OCI-LY3 (cell line): ENCODE measurements at regions not wholly inside any gene's neighbourhood (a gene's known extent, or its start where the extent isn't known, plus 50 kb on each side); places are given as distances from the start of the nearest gene placed in this dataset.

Source experiments
- H2AFZ ChIP-seq: fragments of 200-600, 300-600 bp; shearing (Covaris generic); 2 replicates; pipeline ENCODE4 v1.6.0; 2014; ENCODE audit warnings: antibody characterized with exemption, low read depth, low read length
- H3K27ac ChIP-seq: fragments of 200-600, 300-600 bp; sonication (generic); 2 replicates; pipeline ENCODE4 v1.5.1; 2014; ENCODE audit warnings: mild to moderate bottlenecking, low read length, moderate library complexity, mixed read lengths
- H3K27me3 ChIP-seq: fragments of 200-600, 300-600 bp; sonication (generic); 2 replicates; pipeline ENCODE4 v1.6.1; 2014; ENCODE audit warnings: low read depth, low read length, mixed read lengths
- H3K36me3 ChIP-seq: fragments of 200-600, 300-600 bp; sonication (generic); replicated peaks from 2 replicates; pipeline ENCODE3; 2014; ENCODE audit warnings: low read depth, low read length, mixed read lengths
- H3K4me1 ChIP-seq: fragments of 300-600, 200-600 bp; sonication (generic); 2 replicates; pipeline ENCODE4 v1.6.1; 2014; ENCODE audit warnings: low read length, mixed read lengths
- H3K4me2 ChIP-seq: fragments of 200-600, 300-600 bp; sonication (generic); 2 replicates; pipeline ENCODE4 v1.6.1; 2014; ENCODE audit warnings: low read length, mixed read lengths
- H3K4me3 ChIP-seq: fragments of 300-600, 200-600 bp; sonication (generic); 2 replicates; pipeline ENCODE4 v1.5.1; 2014; ENCODE audit warnings: antibody characterized with exemption, mild to moderate bottlenecking, low read length, moderate library complexity
- H3K79me2 ChIP-seq: fragments of 300-600, 200-600 bp; shearing (Covaris generic); 2 replicates; pipeline ENCODE4 v1.6.1; 2014; ENCODE audit warnings: mild to moderate bottlenecking, low read length, mixed read lengths
- H3K9ac ChIP-seq: fragments of 300-600, 200-600 bp; shearing (Covaris generic); 2 replicates; pipeline ENCODE4 v1.6.0; 2014; ENCODE audit warnings: mild to moderate bottlenecking, low read length, moderate library complexity
- H3K9me3 ChIP-seq: fragments of 200-600, 300-600 bp; shearing (Covaris generic); 2 replicates; pipeline ENCODE4 v1.6.1; 2014; ENCODE audit warnings: low read length, mixed read lengths; ENCODE audit not compliant: insufficient read depth
- H4K20me1 ChIP-seq: fragments of 200-600, 300-600 bp; sonication (generic); 2 replicates; pipeline ENCODE4 v1.6.1; 2016; ENCODE audit warnings: low read length, mixed read lengths; ENCODE audit not compliant: insufficient read depth
- CTCF ChIP-seq: fragments of 200-600, 300-600 bp; sonication (generic); IDR thresholded peaks from 2 replicates; pipeline ENCODE4 v1.5.1; 2014; ENCODE audit warnings: antibody characterized with exemption, low read length, low read depth
- EZH2phosphoT487 ChIP-seq: fragments of 200-600 bp; shearing (Covaris generic); IDR thresholded peaks from 2 replicates; pipeline ENCODE4 v1.6.1; 2018; ENCODE audit warnings: antibody characterized with exemption, mixed run types, low read depth

DNA sequence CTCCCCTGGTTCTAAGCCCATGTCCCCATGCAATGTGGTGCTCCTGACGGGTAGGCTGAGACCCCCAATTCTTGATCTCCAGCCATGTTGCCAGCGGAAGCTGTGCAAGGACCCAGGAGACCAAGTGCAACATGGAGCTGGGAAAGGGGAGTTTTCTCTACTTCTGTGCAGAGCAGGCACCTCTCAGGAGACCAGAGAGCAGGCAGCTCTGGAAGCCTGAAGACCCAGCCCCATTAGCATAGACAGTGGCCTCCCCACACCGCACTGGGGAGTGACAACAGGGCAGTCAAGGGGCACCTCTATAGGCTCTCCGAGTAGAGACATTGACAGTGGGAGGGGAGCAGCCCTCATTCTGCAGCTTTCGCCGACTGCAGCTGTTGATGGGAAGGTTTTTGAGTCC, 410.2 kb downstream of the MATN1 start:
- no peaks in the 10 kb centered on the region for H3K9me3 ChIP-seq
- no peak overlapping the region for H2AFZ ChIP-seq
- H3K36me3 ChIP-seq: no peaks in the 10 kb centered on the region
- H3K79me2 ChIP-seq: no peaks in the 10 kb centered on the region
- H4K20me1 ChIP-seq: no peaks in the 10 kb centered on the region
- no peak overlapping the region for H3K4me3 ChIP-seq
- no peak overlapping the region for H3K27ac ChIP-seq
- no peaks in the 10 kb centered on the region for H3K4me1 ChIP-seq
- no peak for TF ChIP-seq EZH2phosphoT487
- no peak for TF ChIP-seq CTCF
- H3K9ac ChIP-seq: no peak overlapping the region
- H3K27me3 ChIP-seq: no peaks in the 10 kb centered on the region
- no peak overlapping the region for H3K4me2 ChIP-seq

DNA sequence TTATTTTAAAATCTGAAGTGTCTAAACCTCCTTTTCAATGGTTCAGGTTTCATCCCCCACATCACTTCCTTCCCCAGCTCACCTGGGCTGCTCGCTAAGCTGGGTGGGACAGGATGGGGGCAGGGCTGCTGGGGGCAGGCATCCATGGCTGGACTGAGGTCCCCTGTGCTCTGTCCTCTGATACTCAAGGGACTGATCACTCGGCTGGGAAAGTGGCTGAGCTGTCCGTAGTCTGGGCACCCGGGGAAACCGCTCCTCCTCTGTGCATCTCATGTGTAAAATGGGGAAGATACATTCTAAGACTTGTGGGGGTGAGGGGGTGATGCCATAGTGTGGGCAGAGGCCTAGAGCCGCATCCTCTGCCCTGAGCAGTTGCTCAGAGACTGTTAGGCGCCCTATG, 411.2 kb downstream of the MATN1 start:
- Histone ChIP-seq H3K9me3 (no peaks in the 10 kb centered on the region), H3K9ac (no peak overlapping the region), H3K27me3 (no peaks in the 10 kb centered on the region), H3K4me2 (no peak overlapping the region), H3K36me3 (no peaks in the 10 kb centered on the region), H3K4me3 (no peak overlapping the region), H3K4me1 (no peaks in the 10 kb centered on the region), H3K27ac (no peak overlapping the region), H4K20me1 (no peaks in the 10 kb centered on the region), H2AFZ (no peak overlapping the region), H3K79me2 (no peaks in the 10 kb centered on the region)
- TF ChIP-seq EZH2phosphoT487: no peak
- no peak for TF ChIP-seq CTCF

DNA sequence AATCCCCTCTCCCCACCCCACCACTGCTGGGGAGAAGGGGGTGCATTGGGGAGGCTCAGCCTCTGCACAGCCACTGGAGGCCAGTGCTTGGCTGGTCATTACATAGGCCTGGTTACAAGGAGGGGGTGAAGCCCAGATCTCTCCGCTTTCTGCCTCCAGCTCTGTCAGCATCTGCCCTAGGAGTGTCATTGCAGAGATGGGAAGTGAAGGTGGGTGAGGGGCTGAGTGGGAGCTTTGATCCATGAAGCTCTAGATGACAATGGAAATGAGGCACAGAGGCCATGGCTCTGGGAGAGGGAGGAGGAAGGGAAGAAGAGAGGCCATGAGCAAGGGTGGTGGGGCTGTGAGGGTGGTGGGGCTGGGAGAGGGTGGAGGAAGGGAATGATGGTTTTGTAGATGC, 411.6 kb downstream of the MATN1 start:
- H3K9me3 ChIP-seq: no peaks in the 10 kb centered on the region
- no peaks in the 10 kb centered on the region for H4K20me1 ChIP-seq
- no peak overlapping the region for H3K4me3 ChIP-seq
- H3K79me2 ChIP-seq: no peaks in the 10 kb centered on the region
- no peak overlapping the region for H2AFZ ChIP-seq
- H3K27me3 ChIP-seq: no peaks in the 10 kb centered on the region
- H3K36me3 ChIP-seq: no peaks in the 10 kb centered on the region
- H3K9ac ChIP-seq: no peak overlapping the region
- no peaks in the 10 kb centered on the region for H3K4me1 ChIP-seq
- no peak overlapping the region for H3K27ac ChIP-seq
- TF ChIP-seq EZH2phosphoT487 (no peak), CTCF (no peak)
- H3K4me2 ChIP-seq: no peak overlapping the region

GRCh38 chr1:30310966-30311742, 412.2 kb downstream of the MATN1 start:
- Histone ChIP-seq H3K4me2 (no peak overlapping the region), H3K36me3 (no peaks in the 10 kb centered on the region), H3K4me1 (no peaks in the 10 kb centered on the region), H2AFZ (no peak overlapping the region), H3K27me3 (no peaks in the 10 kb centered on the region), H4K20me1 (no peaks in the 10 kb centered on the region), H3K9me3 (no peaks in the 10 kb centered on the region), H3K27ac (no peak overlapping the region), H3K4me3 (no peak overlapping the region), H3K9ac (no peak overlapping the region), H3K79me2 (no peaks in the 10 kb centered on the region)
- TF ChIP-seq CTCF (no peak), EZH2phosphoT487 (no peak)
